HepG2 (cell line): ENCODE measurements at regions not wholly inside any gene's neighbourhood (a gene's known extent, or its start where the extent isn't known, plus 50 kb on each side); places are given as distances from the start of the nearest gene placed in this dataset.

Source experiments
- ATAC-seq: fragments of 200-7000 bp; cut with Tn5 transposase; 3 replicates; pipeline ENCODE4 v1.9.1; 2020; ENCODE audit warnings: mild to moderate bottlenecking, moderate library complexity
- BruUV-seq: library from RNA; stranded (reverse); fragments of 400-500 nt; replicated peaks from 2 replicates; lab custom pipeline; 2021; lab: Mats Ljungman, UMichigan
- CTCF ChIA-PET: fragments of 300-600 bp; formaldehyde crosslinking; extraction: SDS; loops from one replicate; lab custom pipeline; 2021; ENCODE audit warnings: low total read pairs, inconsistent platforms, low intra/inter-chr PET ratio; lab: Yijun Ruan, JAX
- POLR2A ChIA-PET: fragments of 350-600 bp; sonication (Branson Sonifier 250); formaldehyde crosslinking; loops from one replicate; lab custom pipeline; 2020; ENCODE audit warnings: antibody characterized with exemption, inconsistent platforms; lab: Yijun Ruan, JAX
- DNase-seq: peaks from one replicate; pipeline ENCODE4 v3.0.0-alpha.2; 2015; ENCODE audit warnings: low spot score
- FAIRE-seq: peaks from 3 replicates; lab custom pipeline; 2011; peaks lifted over from hg19 to GRCh38; lab: Jason Lieb, UNC
- H2AFZ ChIP-seq: one replicate; pipeline ENCODE4 v1.6.1; 2011; ENCODE audit warnings: low read length, inconsistent platforms
- H3K27ac ChIP-seq: fragments of 300-600 bp; 3 replicates; pipeline ENCODE4 v1.8.0; 2011; ENCODE audit warnings: mixed run types, mild to moderate bottlenecking, mixed read lengths, low read length, inconsistent platforms; ENCODE audit not compliant: insufficient read depth; ENCODE audit errors: extremely low read length
- H3K27me3 ChIP-seq, 2 experiments: fragments of 200-600 bp in 1 of 2; 2 replicates in 1 of 2; 3 replicates in 1 of 2; pipeline versions ENCODE4 v1.6.0 to v1.8.0; 2011; ENCODE audit warnings: low read length in 2 of 2, mild to moderate bottlenecking in 2 of 2, moderate library complexity in 2 of 2, inconsistent platforms in 1 of 2; ENCODE audit not compliant: insufficient read depth in 2 of 2, control insufficient read depth in 1 of 2
- H3K36me3 ChIP-seq, 2 experiments: fragments of 200-600 bp in 1 of 2; replicated peaks in 1 of 2; 2 replicates in 1 of 2; 3 replicates in 1 of 2; pipeline versions ENCODE4 v1.5.1 to v1.8.0; 2011; ENCODE audit warnings: low read length in 2 of 2, inconsistent platforms in 1 of 2; ENCODE audit not compliant: insufficient read depth in 2 of 2, control insufficient read depth in 1 of 2
- H3K4me1 ChIP-seq: 2 replicates; pipeline ENCODE4 v1.5.1; 2012; ENCODE audit warnings: low read length, inconsistent platforms; ENCODE audit not compliant: insufficient read depth
- H3K4me2 ChIP-seq: 2 replicates; pipeline ENCODE4 v1.6.0; 2011; ENCODE audit warnings: low read depth, low read length, inconsistent platforms
- H3K4me3 ChIP-seq, 3 experiments: fragments of 200-600 bp in 1 of 3; sonication (generic), shearing (Covaris generic) in 1 of 3; replicated peaks in 1 of 3; 2 replicates each; pipeline ENCODE4 v1.5.1; 2011 to 2016; ENCODE audit warnings: low read length in 3 of 3, inconsistent platforms in 2 of 3, low read depth in 2 of 3, mild to moderate bottlenecking in 2 of 3, control low read depth in 1 of 3, mixed read lengths in 1 of 3; ENCODE audit not compliant: insufficient read depth in 1 of 3
- H3K79me2 ChIP-seq: one replicate; pipeline ENCODE4 v1.6.1; 2011; ENCODE audit warnings: low read length, inconsistent platforms; ENCODE audit not compliant: insufficient read depth
- H3K9ac ChIP-seq: 2 replicates; pipeline ENCODE4 v1.6.0; 2011; ENCODE audit warnings: mild to moderate bottlenecking, low read depth, low read length, inconsistent platforms; ENCODE audit not compliant: insufficient read depth
- H3K9me3 ChIP-seq: 2 replicates; pipeline ENCODE4 v1.5.1; 2012; ENCODE audit warnings: mild to moderate bottlenecking, low read length
- H4K20me1 ChIP-seq: 2 replicates; pipeline ENCODE4 v1.6.0; 2011; ENCODE audit warnings: inconsistent platforms, mild to moderate bottlenecking, low read length, moderate library complexity; ENCODE audit not compliant: insufficient read depth
- CENPX ChIP-seq: sonication (generic); formaldehyde crosslinking; IDR thresholded peaks from 2 replicates; pipeline ENCODE4 v1.9.0; 2021; ENCODE audit warnings: mild to moderate bottlenecking, missing genetic modification reagents, moderate library complexity
- KLF13 ChIP-seq: sonication (generic); formaldehyde crosslinking; IDR thresholded peaks from 2 replicates; pipeline ENCODE4 v1.4.0; 2020; ENCODE audit warnings: mild to moderate bottlenecking, missing genetic modification reagents
- MTA1 ChIP-seq: sonication (generic); formaldehyde crosslinking; IDR thresholded peaks from 2 replicates; pipeline ENCODE4 v1.4.0; 2020; ENCODE audit warnings: missing genetic modification reagents, mild to moderate bottlenecking, borderline replicate concordance
- NKX3-1 ChIP-seq: sonication (generic); formaldehyde crosslinking; IDR thresholded peaks from 2 replicates; pipeline ENCODE4 v1.5.0; 2020; ENCODE audit warnings: missing genetic modification reagents
- NPAS2 ChIP-seq: sonication (generic); formaldehyde crosslinking; IDR thresholded peaks from 2 replicates; pipeline ENCODE4 v1.8.0; 2022; ENCODE audit warnings: mild to moderate bottlenecking, missing genetic modification reagents, borderline replicate concordance
- SMAD3 ChIP-seq: sonication (generic); formaldehyde crosslinking; IDR thresholded peaks from 2 replicates; pipeline ENCODE4 v1.4.0; 2020; ENCODE audit warnings: missing genetic modification reagents
- TARDBP ChIP-seq: sonication (generic); formaldehyde crosslinking; IDR thresholded peaks from 2 replicates; pipeline ENCODE4 v1.8.0; 2022; ENCODE audit warnings: mild to moderate bottlenecking, missing genetic modification reagents
- TOE1 ChIP-seq: sonication (generic); formaldehyde crosslinking; IDR thresholded peaks from 2 replicates; pipeline ENCODE4 v1.4.0; 2020; ENCODE audit warnings: mild to moderate bottlenecking, missing genetic modification reagents
- ZBED4 ChIP-seq: sonication (generic); formaldehyde crosslinking; IDR thresholded peaks from 2 replicates; pipeline ENCODE4 v1.4.0; 2020; ENCODE audit warnings: missing genetic modification reagents, borderline replicate concordance
- ZBTB25 ChIP-seq: IDR thresholded peaks from 2 replicates; pipeline ENCODE4 v1.6.1; 2018; ENCODE audit warnings: missing genetic modification reagents
- WGBS: methylation state at CpG from one replicate; pipeline ENCODE4 v1.1.6; 2017; ENCODE audit warnings: low lambda C conversion rate; 5-methylcytosine and 5-hydroxymethylcytosine counted together
- in situ Hi-C: cut with HindIII; loops from 2 replicates; pipeline ENCODE4 v1.10.0; 2017; ENCODE audit warnings: low pct_unique_long_range_greater_than_20kb; ENCODE audit not compliant: extremely low pct_ligation_motif_present
- intact Hi-C: fragments of 100-400 bp; cut with micrococcal nuclease; formaldehyde crosslinking; loops from one replicate; pipeline ENCODE4 v1.10.0; 2022; ENCODE audit not compliant: unreplicated experiment

- H3K4me1 ChIP-seq: no peaks in the 10 kb centered on the region
- no peak overlapping the region for H3K9ac ChIP-seq
- peaks cover 0 to 2% of the 10 kb centered on the region in 2 experiments; a peak in 2 of 5 replicates for H3K27me3 ChIP-seq
- no peaks in the 10 kb centered on the region for H4K20me1 ChIP-seq
- no peaks in the 10 kb centered on the region for H3K36me3 ChIP-seq
- WGBS: 33% methylated on average over 4 of the region's 6 CpGs
- no peak overlapping the region for H3K27ac ChIP-seq
- DNase-seq: no peak
- H3K9me3 ChIP-seq: no peaks in the 10 kb centered on the region
- ChIA-PET POLR2A (no interaction called here), CTCF (no interaction called here)
- H2AFZ ChIP-seq: no peak overlapping the region
- H3K4me2 ChIP-seq: no peak overlapping the region
- FAIRE-seq: no peak
- BruUV-seq: no TSS peak
- no peak for ATAC-seq
- H3K79me2 ChIP-seq: no peaks in the 10 kb centered on the region
- no peak for TF ChIP-seq NPAS2 (CRISPR knock-in tag)
- TF ChIP-seq TOE1 (CRISPR knock-in tag): no peak
- TF ChIP-seq SMAD3 (CRISPR knock-in tag): no peak
- intact Hi-C loops (no loop called here), in situ Hi-C loops (no loop called here)
- H3K4me3 ChIP-seq: no peak overlapping the region
These were observed 308.8 kb upstream of the ZNF32 start for GRCh38 chr10:43957267-43958070.

- Histone ChIP-seq H2AFZ (no peak overlapping the region), H3K4me3 (no peak overlapping the region), H3K4me1 (no peaks in the 10 kb centered on the region), H3K9me3 (no peaks in the 10 kb centered on the region), H3K9ac (no peak overlapping the region), H3K27me3 (no peaks in the 10 kb centered on the region; a peak in 1 of 5 replicates), H4K20me1 (no peaks in the 10 kb centered on the region), H3K36me3 (no peaks in the 10 kb centered on the region), H3K4me2 (no peak overlapping the region), H3K27ac (no peak overlapping the region), H3K79me2 (no peaks in the 10 kb centered on the region)
- no peak for FAIRE-seq
- in situ Hi-C loops: no loop called here
- intact Hi-C loops: no loop called here
- 0% methylated on average over 2 of the region's 3 CpGs for WGBS
- ChIA-PET POLR2A (no interaction called here), CTCF (no interaction called here)
- no peak for ATAC-seq
- no peak for DNase-seq
- BruUV-seq: no TSS peak
- TF ChIP-seq MTA1 (CRISPR knock-in tag) (no peak), CENPX (CRISPR knock-in tag) (no peak), NKX3-1 (CRISPR knock-in tag) (no peak), TARDBP (CRISPR knock-in tag) (no peak), ZBTB25 (CRISPR knock-in tag) (no peak), ZBED4 (no peak), KLF13 (CRISPR knock-in tag) (no peak)
These were observed 307.3 kb upstream of the ZNF32 start for GRCh38 chr10:43955978-43956377.
